AG04449 (cell line): ENCODE measurements at regions not wholly inside any gene's neighbourhood (a gene's known extent, or its start where the extent isn't known, plus 50 kb on each side); places are given as distances from the start of the nearest gene placed in this dataset.

Experiments
- CTCF ChIA-PET: fragments of 350-600 bp; formaldehyde crosslinking; extraction: SDS; loops from one replicate; lab custom pipeline; 2021; ENCODE audit warnings: antibody characterized with exemption; lab: Yijun Ruan, JAX
- POLR2A ChIA-PET: fragments of 400-600, 350-600 bp; formaldehyde crosslinking; extraction: SDS; loops from one replicate; lab custom pipeline; 2020; ENCODE audit warnings: antibody characterized with exemption, inconsistent platforms; lab: Yijun Ruan, JAX
- DNase-seq: peaks from one replicate; pipeline ENCODE4 v3.0.0-alpha.2; 2010; ENCODE audit warnings: low read depth, low spot score
- H3K4me3 ChIP-seq: 2 replicates; pipeline ENCODE4 v1.5.1; 2011; ENCODE audit warnings: low read depth, mild to moderate bottlenecking, control low read depth, low read length
- CTCF ChIP-seq: IDR thresholded peaks from one replicate; pipeline ENCODE4 v1.5.1; 2011; ENCODE audit warnings: mild to moderate bottlenecking, moderate library complexity, low read length, control low read depth, inconsistent platforms; ENCODE audit not compliant: insufficient read depth; ENCODE audit errors: missing control alignments

- no peak for TF ChIP-seq CTCF
- H3K4me3 ChIP-seq: no peak overlapping the region
- ChIA-PET CTCF (no interaction called here), POLR2A (no interaction called here)
- no peak for DNase-seq
These were observed 72.2 kb upstream of the CDC42BPA start for GRCh38 chr1:227390525-227390924.

- ChIA-PET POLR2A (no interaction called here), CTCF (no interaction called here)
- no peak for DNase-seq
- no peak overlapping the region for H3K4me3 ChIP-seq
- TF ChIP-seq CTCF: no peak
These were observed 70.2 kb upstream of the CDC42BPA start for GRCh38 chr1:227388214-227389168.

GRCh38 chr1:227379555-227379892 is 61.2 kb upstream of the CDC42BPA start:
- ChIA-PET POLR2A (no interaction called here), CTCF (interaction anchor here (0.6 kb wide), 1 partner anchor 33 kb away, joined by 3 read pairs; no protein-coding TSS in a partner anchor)
- DNase-seq: no peak
- TF ChIP-seq CTCF: no peak
- H3K4me3 ChIP-seq: no peak overlapping the region

- CTCF ChIA-PET: interaction anchor here (0.6 kb wide), 1 partner anchor 32 kb away, joined by 3 read pairs; no protein-coding TSS in a partner anchor
- DNase-seq: no peak
- no peak overlapping the region for H3K4me3 ChIP-seq
- POLR2A ChIA-PET: no interaction called here
- no peak for TF ChIP-seq CTCF
These were observed 60.7 kb upstream of the CDC42BPA start for GRCh38 chr1:227378871-227379554.

- ChIA-PET POLR2A (no interaction called here), CTCF (no interaction called here)
These were observed 59.9 kb upstream of the CDC42BPA start for GRCh38 chr1:227378181-227378580.

More at GRCh38 chr1:227378181-227378580, 59.9 kb upstream of the CDC42BPA start:
- no peak for DNase-seq
- H3K4me3 ChIP-seq: no peak overlapping the region
- no peak for TF ChIP-seq CTCF
